Dendritic cell treated with granulocyte-macrophage colony-stimulating factor and Interleukin-4, amounts not matched to agents 40 ng/mL and 50 ng/mL, for 4 days (primary cell): ENCODE measurements at regions not wholly inside any gene's neighbourhood (a gene's known extent, or its start where the extent isn't known, plus 50 kb on each side); places are given as distances from the start of the nearest gene placed in this dataset.

Experiments
- H3K27ac Mint-ChIP-seq: one replicate; pipeline ENCODE4 v1.8.0; 2022; ENCODE audit warnings: mild to moderate bottlenecking, mixed read lengths
- H3K27me3 Mint-ChIP-seq: one replicate; pipeline ENCODE4 v1.8.0; 2022; ENCODE audit warnings: mild to moderate bottlenecking, mixed read lengths
- H3K36me3 Mint-ChIP-seq: one replicate; pipeline ENCODE4 v1.8.0; 2022; ENCODE audit warnings: low read depth, mixed read lengths
- H3K4me1 Mint-ChIP-seq: one replicate; pipeline ENCODE4 v1.8.0; 2022; ENCODE audit warnings: low read depth, mixed read lengths
- H3K4me3 Mint-ChIP-seq: one replicate; pipeline ENCODE4 v1.8.0; 2022; ENCODE audit warnings: mild to moderate bottlenecking, moderate library complexity, mixed read lengths
- H3K9me3 Mint-ChIP-seq: one replicate; pipeline ENCODE4 v1.8.0; 2022; ENCODE audit warnings: mixed read lengths
- intact Hi-C: fragments of 100-400 bp; cut with micrococcal nuclease; formaldehyde crosslinking; loops from one replicate; pipeline ENCODE4 v1.15.0; 2022

DNA sequence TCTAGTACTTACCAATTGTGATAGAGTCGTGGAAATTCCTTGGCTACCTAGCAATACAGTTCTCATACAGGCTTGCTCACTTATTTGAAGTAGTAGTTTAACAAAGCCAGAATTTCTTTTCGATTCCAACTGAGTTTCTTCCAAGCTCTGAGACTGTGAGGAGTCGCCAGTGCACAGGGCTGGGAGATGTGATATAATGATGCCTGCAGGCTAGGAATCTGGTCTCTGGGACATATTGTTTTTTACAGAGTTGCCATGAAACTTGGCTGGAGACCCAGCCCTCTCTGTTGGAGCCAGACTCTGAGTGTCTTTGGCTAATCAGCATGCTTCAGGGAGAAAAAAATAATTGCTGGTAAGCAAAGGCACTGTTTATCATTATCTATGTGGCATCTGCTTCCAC lies 698.8 kb upstream of the GOT2 start:
- Mint-ChIP-seq H3K9me3 (peaks cover 10% of the 10 kb centered on the region), H3K4me3 (no peak overlapping the region), H3K27me3 (no peaks in the 10 kb centered on the region), H3K4me1 (no peaks in the 10 kb centered on the region), H3K36me3 (no peaks in the 10 kb centered on the region), H3K27ac (no peak overlapping the region)
- intact Hi-C loops = no loop called here

DNA sequence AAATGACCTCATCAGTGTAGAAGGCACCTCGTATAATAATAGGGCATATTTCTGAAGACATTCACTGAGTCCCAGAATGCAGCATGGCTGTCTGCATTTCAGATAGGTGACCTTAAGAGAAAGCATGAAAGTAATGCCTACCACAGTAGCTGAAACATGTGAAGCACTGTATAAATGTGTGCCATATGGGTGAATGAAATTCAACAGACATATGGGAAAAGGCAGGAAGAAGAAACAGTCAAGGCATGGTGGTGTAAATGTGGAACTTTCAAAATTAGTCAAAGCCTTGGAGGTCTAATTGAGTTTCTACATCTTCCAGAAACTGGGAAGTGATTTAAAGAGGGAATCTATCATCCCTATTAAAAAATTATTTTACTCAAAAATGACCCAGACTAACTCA lies 698.2 kb upstream of the GOT2 start:
- Mint-ChIP-seq H3K4me1 (no peaks in the 10 kb centered on the region), H3K27me3 (no peaks in the 10 kb centered on the region), H3K9me3 (peaks cover 10% of the 10 kb centered on the region), H3K36me3 (no peaks in the 10 kb centered on the region), H3K4me3 (no peak overlapping the region), H3K27ac (no peak overlapping the region)
- intact Hi-C loops = no loop called here

DNA sequence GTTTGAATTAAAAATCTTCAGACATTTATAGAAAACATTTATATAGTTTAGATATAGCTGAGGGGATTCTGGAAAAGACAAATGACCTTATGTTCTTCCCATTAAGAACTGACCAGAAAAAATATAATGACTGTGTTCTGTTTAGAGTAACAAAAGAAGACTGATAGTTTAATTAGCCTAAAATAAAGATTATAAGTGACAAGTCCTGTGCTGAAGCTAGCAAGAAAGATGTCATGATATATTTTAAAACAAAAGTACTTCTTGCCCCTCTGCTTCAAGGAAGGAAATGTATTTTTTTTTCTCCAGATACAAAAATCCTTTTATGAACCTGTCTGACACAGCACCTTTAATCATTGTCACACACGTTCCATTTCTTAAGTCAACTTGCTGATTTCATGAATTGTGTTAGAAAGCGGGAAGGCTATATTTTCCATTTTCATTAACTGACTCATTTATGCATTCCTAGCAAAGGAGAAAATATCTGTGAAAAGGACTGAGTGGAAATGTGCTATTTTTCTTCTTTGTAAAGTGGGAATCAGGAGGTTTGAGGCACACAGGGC lies 690.7 kb upstream of the GOT2 start:
- H3K27me3 Mint-ChIP-seq = no peaks in the 10 kb centered on the region
- H3K4me3 Mint-ChIP-seq = no peak overlapping the region
- intact Hi-C loops = no loop called here
- no peaks in the 10 kb centered on the region for H3K4me1 Mint-ChIP-seq
- peaks cover 3% of the 10 kb centered on the region for H3K9me3 Mint-ChIP-seq
- no peak overlapping the region for H3K27ac Mint-ChIP-seq
- H3K36me3 Mint-ChIP-seq = no peaks in the 10 kb centered on the region

DNA sequence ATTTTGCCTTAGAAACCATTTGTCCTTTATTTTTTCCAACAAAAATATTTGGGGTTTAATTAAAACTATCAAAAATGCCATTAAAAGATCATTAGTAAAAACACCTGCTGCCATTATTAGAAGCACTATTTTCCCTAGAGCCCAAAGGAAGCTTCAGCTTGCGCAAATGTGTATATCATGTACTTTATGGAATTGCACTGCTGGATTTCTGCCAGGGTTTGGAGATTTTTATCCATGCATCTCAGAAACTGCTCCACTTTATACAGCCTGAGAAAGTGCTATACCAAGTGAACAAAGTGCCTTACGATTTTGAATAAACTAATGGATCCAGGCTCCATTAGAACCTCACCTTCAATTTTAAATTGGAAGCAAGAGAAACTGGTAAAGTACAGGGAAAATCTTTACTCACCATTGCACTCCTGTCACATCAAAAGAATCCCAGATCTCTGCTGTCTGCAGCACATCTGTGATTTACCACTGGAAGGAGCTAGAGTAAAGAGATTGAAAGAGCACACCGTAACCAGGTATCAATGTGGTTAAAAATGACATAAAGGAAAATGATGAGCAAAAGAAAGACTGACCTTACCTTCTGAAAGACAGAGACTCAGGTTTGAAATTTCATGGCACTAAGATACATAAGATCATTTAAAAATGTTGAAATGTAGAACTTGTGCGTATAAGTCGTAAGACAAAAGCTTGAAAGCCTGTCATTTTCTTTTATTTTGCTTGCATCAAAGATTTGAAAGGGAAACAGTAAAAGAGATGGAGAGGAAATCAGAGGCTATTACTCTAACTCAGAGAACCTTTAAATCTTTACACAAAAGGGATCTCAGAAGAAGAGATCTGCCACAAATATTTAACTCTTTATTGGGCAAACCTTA lies 678.1 kb upstream of the GOT2 start:
- H3K27me3 Mint-ChIP-seq = no peaks in the 10 kb centered on the region
- intact Hi-C loops = no loop called here
- no peaks in the 10 kb centered on the region for H3K36me3 Mint-ChIP-seq
- H3K27ac Mint-ChIP-seq = no peak overlapping the region
- H3K4me1 Mint-ChIP-seq = no peaks in the 10 kb centered on the region
- H3K4me3 Mint-ChIP-seq = no peak overlapping the region
- no peaks in the 10 kb centered on the region for H3K9me3 Mint-ChIP-seq

DNA sequence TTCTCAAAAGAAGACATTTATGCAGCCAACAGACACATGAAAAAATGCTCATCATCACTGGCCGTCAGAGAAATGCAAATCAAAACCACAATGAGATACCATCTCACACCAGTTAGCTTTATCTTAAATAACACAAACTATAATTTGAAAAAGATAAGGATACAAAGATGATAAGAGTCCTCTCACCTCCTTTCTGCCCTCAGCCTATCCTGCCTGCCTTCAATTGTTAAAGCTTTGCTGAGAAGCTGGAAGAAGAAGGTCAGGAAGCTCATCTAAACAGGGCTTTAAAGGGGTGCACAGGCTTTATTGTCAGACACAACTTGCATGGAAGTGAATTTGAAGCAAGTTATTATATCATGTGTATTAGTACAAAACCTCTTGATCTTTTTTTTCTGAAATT lies 676.3 kb upstream of the GOT2 start:
- no peaks in the 10 kb centered on the region for H3K36me3 Mint-ChIP-seq
- no peaks in the 10 kb centered on the region for H3K4me1 Mint-ChIP-seq
- no peaks in the 10 kb centered on the region for H3K27me3 Mint-ChIP-seq
- intact Hi-C loops = no loop called here
- H3K27ac Mint-ChIP-seq = no peak overlapping the region
- no peaks in the 10 kb centered on the region for H3K9me3 Mint-ChIP-seq
- H3K4me3 Mint-ChIP-seq = no peak overlapping the region

DNA sequence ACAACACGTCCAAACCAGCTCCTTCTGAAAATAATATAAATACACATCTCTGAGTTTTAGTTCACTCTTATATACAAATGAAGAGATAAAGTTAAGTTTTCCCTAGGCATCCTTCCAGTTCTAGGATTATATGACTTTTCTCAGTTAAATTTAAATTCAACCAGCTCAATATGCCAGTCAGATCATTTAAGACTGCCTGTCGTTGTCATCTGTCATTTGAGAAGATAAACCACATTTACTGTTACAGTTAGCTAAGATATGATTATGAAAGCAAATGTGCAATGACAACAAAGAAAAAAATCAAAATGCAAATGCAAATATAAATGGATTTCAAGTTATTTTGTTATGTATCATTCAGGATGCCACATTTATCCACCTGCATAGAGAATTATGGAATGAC lies 671.7 kb upstream of the GOT2 start:
- Mint-ChIP-seq H3K27ac (no peak overlapping the region), H3K4me1 (no peaks in the 10 kb centered on the region), H3K27me3 (no peaks in the 10 kb centered on the region), H3K9me3 (no peaks in the 10 kb centered on the region), H3K4me3 (no peak overlapping the region), H3K36me3 (no peaks in the 10 kb centered on the region)
- intact Hi-C loops = no loop called here

DNA sequence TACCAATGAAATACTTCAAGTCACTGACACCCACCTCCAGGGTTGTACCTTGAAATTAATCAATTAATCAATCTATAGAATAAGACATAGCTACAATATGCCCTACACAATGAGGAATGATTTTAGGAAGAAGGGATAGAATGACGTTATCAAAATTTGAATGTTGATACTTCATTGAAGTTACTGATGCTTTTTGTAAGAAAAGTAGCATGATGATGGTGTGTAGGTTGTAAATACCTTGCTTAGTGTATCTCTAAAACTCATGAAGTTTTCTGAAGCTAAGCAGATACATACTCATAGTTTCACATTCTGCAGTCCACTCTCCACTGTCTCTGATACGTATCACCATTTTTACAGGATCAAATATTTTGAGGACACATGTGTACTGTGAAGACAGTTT lies 670.4 kb upstream of the GOT2 start:
- Mint-ChIP-seq H3K9me3 (no peaks in the 10 kb centered on the region), H3K27ac (no peak overlapping the region), H3K27me3 (no peaks in the 10 kb centered on the region), H3K4me1 (no peaks in the 10 kb centered on the region), H3K4me3 (no peak overlapping the region), H3K36me3 (no peaks in the 10 kb centered on the region)
- intact Hi-C loops = no loop called here

DNA sequence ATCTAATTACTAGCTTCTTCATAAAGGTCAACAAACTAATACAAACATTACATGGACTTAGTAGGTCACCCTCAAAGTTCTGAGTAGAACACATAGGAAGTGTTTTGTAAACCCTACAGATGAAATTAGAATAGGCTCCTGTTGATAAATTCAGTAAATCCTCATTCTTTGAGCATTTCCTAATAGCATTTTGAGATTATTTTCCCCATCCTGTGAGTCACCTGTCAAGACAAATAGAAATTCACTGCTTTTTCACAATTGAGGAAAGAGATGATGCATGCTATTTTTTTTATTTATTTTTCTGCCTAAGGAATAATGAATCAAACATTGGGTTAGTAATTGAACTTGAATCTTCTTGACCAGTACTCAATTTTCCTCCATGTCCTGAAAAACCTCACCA lies 666.7 kb upstream of the GOT2 start:
- Mint-ChIP-seq H3K9me3 (peaks cover 15% of the 10 kb centered on the region), H3K4me1 (no peaks in the 10 kb centered on the region), H3K27me3 (no peaks in the 10 kb centered on the region), H3K27ac (no peak overlapping the region), H3K4me3 (no peak overlapping the region), H3K36me3 (no peaks in the 10 kb centered on the region)
- intact Hi-C loops = no loop called here

DNA sequence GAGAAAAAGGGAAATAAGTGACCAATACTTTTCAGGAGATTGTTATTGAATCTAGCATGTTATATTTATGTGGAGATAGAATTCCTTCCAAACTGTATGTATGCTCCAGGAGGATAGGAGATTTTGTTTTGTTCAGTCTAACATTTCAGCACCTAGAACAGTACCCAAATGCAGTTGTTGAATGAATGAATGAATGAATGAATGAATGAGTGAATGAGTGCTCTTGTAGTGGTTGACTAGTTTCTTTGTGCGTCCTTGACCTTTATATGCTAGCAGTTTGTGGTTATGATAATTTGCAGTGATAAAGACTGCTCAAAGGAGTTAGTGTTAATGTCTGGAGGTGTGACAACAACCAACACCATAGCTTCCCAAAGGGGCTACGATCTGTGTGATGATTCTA lies 663.5 kb upstream of the GOT2 start:
- no peaks in the 10 kb centered on the region for H3K4me1 Mint-ChIP-seq
- peaks cover 23% of the 10 kb centered on the region for H3K9me3 Mint-ChIP-seq
- no peak overlapping the region for H3K27ac Mint-ChIP-seq
- no peak overlapping the region for H3K4me3 Mint-ChIP-seq
- no peaks in the 10 kb centered on the region for H3K27me3 Mint-ChIP-seq
- H3K36me3 Mint-ChIP-seq = no peaks in the 10 kb centered on the region
- intact Hi-C loops = no loop called here

DNA sequence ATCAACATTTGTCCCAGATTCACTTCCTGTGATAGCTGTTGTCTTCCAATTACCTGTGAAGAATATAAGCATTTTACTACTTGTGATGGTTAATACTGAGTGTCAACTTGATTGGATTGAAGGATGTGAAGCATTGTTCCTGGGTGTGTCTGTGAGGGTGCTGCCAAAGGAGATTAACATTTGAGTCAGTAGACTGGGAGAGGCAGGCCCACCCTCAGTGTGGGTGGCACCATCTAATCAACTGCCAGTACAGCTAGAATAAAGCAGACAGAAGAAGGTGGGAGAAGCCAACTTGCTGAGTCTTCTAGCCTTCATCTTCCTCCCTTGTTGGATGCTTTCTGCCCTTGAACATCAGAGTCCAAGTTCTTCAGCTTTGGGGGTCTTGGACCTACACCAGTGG lies 660.4 kb upstream of the GOT2 start:
- Mint-ChIP-seq H3K36me3 (no peaks in the 10 kb centered on the region), H3K27ac (no peak overlapping the region), H3K27me3 (no peaks in the 10 kb centered on the region), H3K9me3 (peaks cover 23% of the 10 kb centered on the region), H3K4me1 (no peaks in the 10 kb centered on the region), H3K4me3 (no peak overlapping the region)
- intact Hi-C loops = no loop called here

DNA sequence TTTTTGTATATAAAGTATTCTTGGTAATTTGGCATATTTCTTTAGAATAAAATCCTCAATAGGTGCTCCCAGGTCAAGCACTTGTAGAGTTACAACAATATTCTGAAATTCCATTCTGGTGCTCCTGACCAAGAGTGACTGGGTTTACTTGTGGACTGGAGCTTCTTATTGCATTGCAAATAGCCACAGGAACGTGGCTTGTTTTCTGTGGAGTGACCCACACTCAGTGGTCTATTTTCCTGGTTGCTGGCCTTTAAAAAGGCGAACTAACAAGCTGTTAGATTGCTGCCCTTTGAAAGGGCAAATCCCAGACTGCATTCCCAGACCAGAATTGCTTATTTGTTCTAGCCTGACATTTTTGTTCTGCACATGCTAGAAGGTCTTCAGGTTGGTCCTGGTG lies 658.8 kb upstream of the GOT2 start:
- Mint-ChIP-seq H3K27me3 (no peaks in the 10 kb centered on the region), H3K4me1 (no peaks in the 10 kb centered on the region), H3K27ac (no peak overlapping the region), H3K9me3 (peaks cover 23% of the 10 kb centered on the region), H3K36me3 (no peaks in the 10 kb centered on the region), H3K4me3 (no peak overlapping the region)
- intact Hi-C loops = no loop called here

DNA sequence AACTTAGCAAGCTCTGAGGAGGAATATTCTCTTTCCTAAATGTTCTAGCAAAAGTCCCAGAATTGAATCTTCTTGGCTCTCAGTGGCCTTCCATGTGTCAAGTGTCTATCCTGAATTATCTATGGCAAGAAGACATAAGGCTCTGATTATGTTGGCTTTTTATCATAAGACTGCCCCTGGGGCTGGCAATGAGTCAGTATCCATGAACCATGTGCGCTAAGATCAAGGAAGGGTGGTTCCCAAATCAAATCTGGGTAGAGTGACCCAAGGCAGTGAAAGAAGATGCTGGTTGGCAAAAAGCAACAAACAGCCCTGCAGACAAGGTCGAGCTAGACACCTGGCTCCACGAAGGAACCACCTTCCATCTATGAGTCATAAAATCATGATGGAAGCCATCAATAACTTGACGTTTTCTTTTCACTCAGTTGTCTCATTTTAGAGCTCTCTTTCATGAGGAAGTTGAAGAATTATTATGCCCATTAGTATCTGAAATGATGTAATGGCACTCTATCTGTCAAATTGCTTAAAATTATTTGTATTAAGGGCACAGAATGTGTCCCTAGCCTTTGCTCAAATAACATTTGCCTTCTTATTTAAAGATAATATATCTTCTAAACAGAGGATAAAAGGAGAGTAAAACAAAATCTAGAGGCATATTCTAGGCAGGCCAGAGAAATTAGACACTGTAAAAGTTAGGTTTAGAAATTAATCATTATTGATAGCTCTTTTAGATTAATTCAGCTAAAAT lies 657.7 kb upstream of the GOT2 start:
- H3K27ac Mint-ChIP-seq = no peak overlapping the region
- H3K27me3 Mint-ChIP-seq = no peaks in the 10 kb centered on the region
- no peaks in the 10 kb centered on the region for H3K4me1 Mint-ChIP-seq
- H3K4me3 Mint-ChIP-seq = no peak overlapping the region
- no peaks in the 10 kb centered on the region for H3K36me3 Mint-ChIP-seq
- H3K9me3 Mint-ChIP-seq = peaks cover 18% of the 10 kb centered on the region
- intact Hi-C loops = no loop called here

DNA sequence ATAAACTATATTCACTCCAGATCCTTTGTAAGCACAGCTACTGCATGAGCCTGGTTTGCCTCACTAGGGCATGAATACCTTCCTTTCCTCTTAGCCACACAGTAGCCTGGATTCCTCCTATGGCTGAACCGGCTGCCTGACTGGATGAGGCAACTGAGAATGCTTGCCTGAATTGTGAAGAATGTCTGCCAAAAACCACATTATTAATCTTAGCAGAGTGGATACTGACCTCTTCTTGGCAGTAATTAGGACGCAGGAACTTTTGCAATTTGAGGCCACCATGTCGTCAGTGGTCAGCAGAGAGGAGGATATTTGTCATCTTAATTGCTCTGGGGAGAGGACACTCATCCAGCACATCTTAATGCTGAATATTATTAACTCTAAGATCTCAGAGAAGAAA lies 651.8 kb upstream of the GOT2 start:
- no peak overlapping the region for H3K4me3 Mint-ChIP-seq
- no peaks in the 10 kb centered on the region for H3K4me1 Mint-ChIP-seq
- no peaks in the 10 kb centered on the region for H3K9me3 Mint-ChIP-seq
- H3K36me3 Mint-ChIP-seq = no peaks in the 10 kb centered on the region
- no peak overlapping the region for H3K27ac Mint-ChIP-seq
- H3K27me3 Mint-ChIP-seq = no peaks in the 10 kb centered on the region
- intact Hi-C loops = no loop called here

DNA sequence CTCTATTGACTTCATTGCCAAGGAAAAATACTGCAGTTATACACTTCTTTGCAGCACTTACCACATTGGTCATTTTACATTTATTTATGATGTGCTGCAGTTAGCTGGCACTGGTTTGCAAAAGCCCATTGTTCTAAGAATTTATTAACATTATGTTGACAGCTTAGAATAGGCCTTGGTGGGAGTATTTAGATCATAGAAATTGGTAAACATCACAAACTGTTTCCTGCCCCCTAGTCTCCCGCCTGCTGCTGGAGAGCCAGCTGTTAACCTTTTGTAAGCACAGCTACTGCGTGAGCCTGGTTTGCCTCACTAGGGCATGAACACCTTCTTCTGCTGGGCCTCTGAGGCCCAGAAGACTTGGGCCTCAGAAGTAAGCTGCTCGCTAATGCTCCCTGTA lies 651.4 kb upstream of the GOT2 start:
- H3K36me3 Mint-ChIP-seq = no peaks in the 10 kb centered on the region
- no peaks in the 10 kb centered on the region for H3K9me3 Mint-ChIP-seq
- no peaks in the 10 kb centered on the region for H3K4me1 Mint-ChIP-seq
- no peak overlapping the region for H3K27ac Mint-ChIP-seq
- intact Hi-C loops = no loop called here
- no peaks in the 10 kb centered on the region for H3K27me3 Mint-ChIP-seq
- no peak overlapping the region for H3K4me3 Mint-ChIP-seq
